ENCODE measurements at regions not wholly inside any gene's neighbourhood (a gene's known extent, or its start where the extent isn't known, plus 50 kb on each side); places are given as distances from the start of the nearest gene placed in this dataset.

DNA sequence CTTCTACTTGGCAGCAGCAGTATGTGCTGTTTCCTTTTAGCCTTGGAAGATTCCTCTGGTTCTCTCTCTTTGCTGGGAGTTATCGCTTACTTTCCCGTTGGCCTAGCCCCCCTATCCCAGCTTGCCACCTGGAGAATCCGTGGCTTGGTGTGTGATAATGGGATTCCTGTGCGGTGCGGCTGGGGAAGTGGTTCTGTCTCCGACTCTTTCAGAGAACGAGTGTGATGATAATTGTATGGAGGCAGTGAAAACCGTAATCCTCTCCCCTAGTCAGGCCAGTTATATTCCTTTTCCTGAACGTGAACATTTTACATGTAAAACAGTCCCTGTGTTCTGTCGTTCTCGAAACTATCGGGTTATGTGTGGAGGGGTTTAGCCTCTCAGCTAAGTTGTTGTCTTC is 300.1 kb upstream of the C2CD4B start:
- H3K36me3 ChIP-seq (ENCODE audit: control insufficient read depth, insufficient read depth, low read length): no peaks in the 10 kb centered on the region
- H3K27me3 ChIP-seq (ENCODE audit: control insufficient read depth, insufficient read depth, low read length): no peaks in the 10 kb centered on the region
- TF ChIP-seq, protein P1, sequence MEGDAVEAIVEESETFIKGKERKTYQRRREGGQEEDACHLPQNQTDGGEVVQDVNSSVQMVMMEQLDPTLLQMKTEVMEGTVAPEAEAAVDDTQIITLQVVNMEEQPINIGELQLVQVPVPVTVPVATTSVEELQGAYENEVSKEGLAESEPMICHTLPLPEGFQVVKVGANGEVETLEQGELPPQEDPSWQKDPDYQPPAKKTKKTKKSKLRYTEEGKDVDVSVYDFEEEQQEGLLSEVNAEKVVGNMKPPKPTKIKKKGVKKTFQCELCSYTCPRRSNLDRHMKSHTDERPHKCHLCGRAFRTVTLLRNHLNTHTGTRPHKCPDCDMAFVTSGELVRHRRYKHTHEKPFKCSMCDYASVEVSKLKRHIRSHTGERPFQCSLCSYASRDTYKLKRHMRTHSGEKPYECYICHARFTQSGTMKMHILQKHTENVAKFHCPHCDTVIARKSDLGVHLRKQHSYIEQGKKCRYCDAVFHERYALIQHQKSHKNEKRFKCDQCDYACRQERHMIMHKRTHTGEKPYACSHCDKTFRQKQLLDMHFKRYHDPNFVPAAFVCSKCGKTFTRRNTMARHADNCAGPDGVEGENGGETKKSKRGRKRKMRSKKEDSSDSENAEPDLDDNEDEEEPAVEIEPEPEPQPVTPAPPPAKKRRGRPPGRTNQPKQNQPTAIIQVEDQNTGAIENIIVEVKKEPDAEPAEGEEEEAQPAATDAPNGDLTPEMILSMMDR (IDR thresholded peaks at IDR 0.05; ENCODE audit: insufficient read depth, low read length, poor library complexity, severe bottlenecking): no peak
- no peak overlapping the region for H3K4me3 ChIP-seq (ENCODE audit: low read depth, low read length)
- no peak for DNase-seq (ENCODE audit: low read depth)

DNA sequence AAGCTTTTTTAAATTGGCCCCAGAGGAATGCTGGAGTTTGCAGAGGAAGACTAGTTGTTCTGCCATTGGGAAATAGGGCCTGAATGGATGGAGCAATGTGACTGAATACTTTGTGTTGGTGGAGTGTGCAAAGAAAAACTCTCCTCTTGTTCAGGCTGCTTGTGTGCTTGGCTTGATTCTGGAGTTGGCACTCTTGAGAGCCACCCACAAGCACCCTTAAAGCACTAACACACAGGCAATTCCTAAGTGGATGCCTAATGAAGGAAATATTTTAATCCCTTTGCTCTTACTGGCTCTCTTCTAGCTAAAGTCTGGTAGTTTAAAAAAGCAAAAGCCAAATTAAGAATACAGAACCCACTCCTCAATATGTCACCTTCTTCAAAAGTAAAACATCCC is 304.4 kb upstream of the C2CD4B start:
- TF ChIP-seq, protein P1 (IDR thresholded peaks at IDR 0.05; ENCODE audit: insufficient read depth, low read length, poor library complexity, severe bottlenecking): no peak
- Histone ChIP-seq H3K36me3 (ENCODE audit: control insufficient read depth, insufficient read depth, low read length) (no peaks in the 10 kb centered on the region), H3K4me3 (ENCODE audit: low read depth, low read length) (no peak overlapping the region), H3K27me3 (ENCODE audit: control insufficient read depth, insufficient read depth, low read length) (no peaks in the 10 kb centered on the region)
- DNase-seq (ENCODE audit: low read depth): no peak

DNA sequence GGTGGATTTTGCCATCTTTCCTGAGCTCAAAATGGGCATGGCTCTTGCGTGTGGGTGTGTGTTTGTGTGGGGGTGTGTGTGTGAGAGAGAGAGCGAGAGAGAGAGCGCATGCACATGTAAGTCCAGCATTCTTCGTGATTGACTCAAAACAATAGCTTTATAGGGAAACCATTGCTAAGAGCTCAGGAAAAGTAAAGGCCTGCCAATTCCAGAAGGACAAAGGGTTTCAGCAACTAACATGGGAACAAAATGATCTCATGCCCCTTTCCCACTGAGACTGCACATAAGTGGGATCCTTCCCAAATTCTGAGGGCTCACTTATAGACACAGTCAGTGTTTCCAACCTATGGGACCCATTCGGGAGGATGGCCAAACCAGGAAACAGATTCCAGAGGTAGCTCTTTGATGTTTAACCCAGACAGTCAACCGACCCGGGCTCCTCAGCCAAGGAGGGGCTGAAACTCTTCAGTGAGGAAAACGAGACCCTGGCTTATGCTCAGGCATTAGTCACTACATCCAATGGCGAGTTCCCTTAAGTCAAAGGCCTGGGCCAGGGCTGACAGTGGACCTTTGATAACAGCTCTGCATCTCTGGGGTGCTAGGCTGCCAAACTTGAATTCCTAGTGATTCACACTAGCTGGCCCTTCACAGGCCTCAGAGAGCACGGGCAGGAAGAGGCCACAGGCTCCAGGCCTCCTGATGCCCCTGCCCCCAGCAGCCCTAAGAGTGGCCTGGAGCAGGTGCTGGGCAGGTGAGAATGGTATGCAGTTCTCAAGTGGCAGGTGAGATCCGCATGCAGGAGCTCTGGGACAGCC is 305.0 kb upstream of the C2CD4B start:
- DNase-seq (ENCODE audit: low read depth): peak; percentile 21
- Histone ChIP-seq H3K27me3 (ENCODE audit: control insufficient read depth, insufficient read depth, low read length) (no peaks in the 10 kb centered on the region), H3K4me3 (ENCODE audit: low read depth, low read length) (no peak overlapping the region)

DNA sequence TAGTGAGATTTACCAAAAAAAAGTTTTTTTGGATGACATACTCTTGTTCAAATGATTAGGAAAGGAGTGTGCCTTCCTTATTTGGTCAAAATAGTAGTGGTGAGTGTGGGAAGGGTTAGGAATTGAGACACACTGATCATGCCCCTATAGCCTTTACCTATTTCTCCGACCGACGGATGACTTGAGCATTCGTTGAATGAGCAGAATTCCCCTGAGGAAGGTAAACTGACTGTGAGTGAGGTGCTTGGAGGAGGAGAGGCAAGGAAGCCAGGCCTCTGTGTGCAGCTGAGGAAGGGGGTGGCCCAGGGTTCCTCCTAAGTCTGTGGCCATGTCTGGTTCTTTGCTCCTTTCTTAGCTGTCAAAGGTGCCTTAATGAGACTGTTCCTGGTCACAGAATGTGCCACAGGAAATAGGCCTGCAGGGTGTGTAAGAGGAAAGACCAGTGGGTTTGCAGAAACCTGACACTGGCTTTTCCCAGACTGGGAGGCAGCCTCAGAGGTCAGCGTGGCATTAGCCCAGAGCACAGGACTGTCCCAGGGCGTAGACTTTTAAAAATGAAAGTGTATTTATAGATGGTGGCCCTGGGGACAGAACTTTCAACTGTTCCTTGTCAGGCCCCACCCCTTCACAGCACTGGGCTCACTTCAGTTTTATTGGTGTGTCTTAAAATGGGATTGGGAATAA is 307.7 kb upstream of the C2CD4B start:
- TF ChIP-seq, protein P1 (IDR thresholded peaks at IDR 0.05; ENCODE audit: insufficient read depth, low read length, poor library complexity, severe bottlenecking): no peak
- H3K4me3 ChIP-seq (ENCODE audit: low read depth, low read length): no peak overlapping the region
- DNase-seq (ENCODE audit: low read depth): no peak
- H3K36me3 ChIP-seq (ENCODE audit: control insufficient read depth, insufficient read depth, low read length): no peaks in the 10 kb centered on the region
- H3K27me3 ChIP-seq (ENCODE audit: control insufficient read depth, insufficient read depth, low read length): no peaks in the 10 kb centered on the region

More for the DNA sequence above, 305.0 kb upstream of the C2CD4B start:
- H3K36me3 ChIP-seq (ENCODE audit: control insufficient read depth, insufficient read depth, low read length): no peaks in the 10 kb centered on the region
- TF ChIP-seq, protein P1 (IDR thresholded peaks at IDR 0.05; ENCODE audit: insufficient read depth, low read length, poor library complexity, severe bottlenecking): no peak

DNA sequence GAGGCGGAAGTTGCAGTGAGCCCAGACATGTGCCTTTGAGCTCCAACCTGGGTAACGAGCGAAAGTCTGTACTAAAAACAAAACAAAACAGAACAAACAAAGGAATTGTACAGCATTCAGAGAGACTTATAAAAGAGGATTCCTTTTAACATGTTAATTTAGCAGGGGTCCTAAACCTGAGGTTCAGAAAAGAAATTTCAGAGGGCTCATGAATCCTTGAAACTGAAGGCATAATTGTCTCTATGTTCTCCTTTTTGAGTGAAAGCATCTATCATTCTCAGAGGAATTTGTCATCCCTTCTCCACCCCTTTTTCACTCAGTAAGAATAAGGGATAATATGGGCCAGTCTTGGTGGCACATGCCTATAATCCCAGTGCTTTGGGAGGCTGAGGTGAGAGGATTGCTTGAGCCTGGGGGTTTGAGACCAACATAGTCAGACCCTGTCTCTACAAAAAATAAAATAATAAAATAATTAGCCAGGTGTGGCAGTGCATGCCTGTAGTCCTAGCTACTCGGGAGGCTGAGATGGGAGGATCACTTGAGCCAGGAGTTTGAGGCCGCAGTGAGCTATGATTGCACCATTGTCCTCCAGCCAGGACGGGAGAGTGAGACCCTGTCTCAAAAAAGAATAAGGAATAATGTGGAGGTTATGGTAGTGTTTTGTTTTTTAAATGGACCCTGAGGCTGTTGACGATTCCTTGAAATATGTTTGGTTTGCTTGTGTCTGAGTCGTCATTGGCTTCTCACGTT is 309.1 kb upstream of the C2CD4B start:
- Histone ChIP-seq H3K27me3 (ENCODE audit: control insufficient read depth, insufficient read depth, low read length) (no peaks in the 10 kb centered on the region), H3K4me3 (ENCODE audit: low read depth, low read length) (no peak overlapping the region), H3K36me3 (ENCODE audit: control insufficient read depth, insufficient read depth, low read length) (no peaks in the 10 kb centered on the region)
- TF ChIP-seq, protein P1 (IDR thresholded peaks at IDR 0.05; ENCODE audit: insufficient read depth, low read length, poor library complexity, severe bottlenecking): no peak
- no peak for DNase-seq (ENCODE audit: low read depth)

Data from kidney epithelial cell (primary cell).